CD14-positive monocyte (primary cell): ENCODE measurements at regions not wholly inside any gene's neighbourhood (a gene's known extent, or its start where the extent isn't known, plus 50 kb on each side); places are given as distances from the start of the nearest gene placed in this dataset.
"Not testable (repeated sequence)": the region's sequence is repeated elsewhere in the genome, so short reads cannot be mapped to it uniquely, and the experiment has no call there.

Source experiments
- DNase-seq, 3 donors: peaks; one replicate each; pipeline ENCODE4 v3.0.0-alpha.2; 2011 to 2022
- H2AFZ ChIP-seq: 2 replicates; pipeline ENCODE4 v1.6.0; 2012; ENCODE audit warnings: mild to moderate bottlenecking, low read depth, low read length, inconsistent platforms; ENCODE audit not compliant: insufficient read depth, poor library complexity, severe bottlenecking
- H3K27ac ChIP-seq, 2 donors: 1 replicate in 1 of 2; 2 replicates in 1 of 2; pipeline ENCODE4 v1.5.1; 2012 to 2013; ENCODE audit warnings: low read length in 2 of 2, control low read depth in 1 of 2, inconsistent platforms in 1 of 2, low read depth in 1 of 2, mild to moderate bottlenecking in 1 of 2
- H3K27me3 ChIP-seq, 2 donors: one replicate each; pipeline versions ENCODE4 v1.6.0 to v1.6.1; 2011 to 2013; ENCODE audit warnings: low read length in 2 of 2; ENCODE audit not compliant: control insufficient read depth in 2 of 2, insufficient read depth in 2 of 2
- H3K36me3 ChIP-seq, 2 donors: replicated peaks in 1 of 2; 1 replicate in 1 of 2; 2 replicates in 1 of 2; pipeline versions ENCODE4 v1.5.1 to v1.6.1; 2012 to 2013; ENCODE audit warnings: low read length in 2 of 2, control low read depth in 1 of 2, inconsistent platforms in 1 of 2, mild to moderate bottlenecking in 1 of 2; ENCODE audit not compliant: insufficient read depth in 2 of 2, control insufficient read depth in 1 of 2
- H3K4me1 ChIP-seq, 2 donors: 1 replicate in 1 of 2; 2 replicates in 1 of 2; pipeline versions ENCODE4 v1.5.1 to v1.6.1; 2012 to 2013; ENCODE audit warnings: low read length in 2 of 2, control low read depth in 1 of 2, inconsistent platforms in 1 of 2, mild to moderate bottlenecking in 1 of 2, moderate library complexity in 1 of 2; ENCODE audit not compliant: insufficient read depth in 2 of 2, control insufficient read depth in 1 of 2
- H3K4me2 ChIP-seq: replicated peaks from 2 replicates; pipeline ENCODE3; 2012; ENCODE audit warnings: low read length, moderate library complexity, mild to moderate bottlenecking; ENCODE audit not compliant: poor library complexity, severe bottlenecking; ENCODE audit errors: extremely low read depth
- H3K4me3 ChIP-seq, 3 experiments: fragments of 200-600 bp in 1 of 3; sonication (generic) in 1 of 3; replicated peaks in 1 of 3; 1 replicate in 2 of 3; 2 replicates in 1 of 3; pipeline ENCODE4 v1.5.1; 2011 to 2013; ENCODE audit warnings: low read length in 3 of 3, mild to moderate bottlenecking in 3 of 3, control low read depth in 2 of 3, low read depth in 2 of 3, inconsistent platforms in 1 of 3, moderate library complexity in 1 of 3
- H3K79me2 ChIP-seq: 2 replicates; pipeline ENCODE4 v1.6.0; 2012; ENCODE audit warnings: mild to moderate bottlenecking, control low read depth, inconsistent platforms, low read length, moderate library complexity; ENCODE audit not compliant: insufficient read depth
- H3K9ac ChIP-seq: 2 replicates; pipeline ENCODE4 v1.6.0; 2017; ENCODE audit warnings: low read length, mild to moderate bottlenecking; ENCODE audit not compliant: insufficient read depth, poor library complexity, severe bottlenecking
- H3K9me3 ChIP-seq, 2 donors: replicated peaks in 1 of 2; 1 replicate in 1 of 2; 2 replicates in 1 of 2; pipeline versions ENCODE4 v1.5.1 to v1.6.1; 2012 to 2013; ENCODE audit warnings: low read length in 2 of 2, control low read depth in 1 of 2; ENCODE audit not compliant: control insufficient read depth in 1 of 2, insufficient read depth in 1 of 2
- H4K20me1 ChIP-seq: 2 replicates; pipeline ENCODE4 v1.6.0; 2012; ENCODE audit warnings: mild to moderate bottlenecking, low read length, control low read depth, moderate library complexity; ENCODE audit not compliant: insufficient read depth
- H3K27ac Mint-ChIP-seq, 7 donors: one replicate each; pipeline ENCODE4 v1.8.0; 2020; ENCODE audit warnings: mild to moderate bottlenecking in 7 of 7, mixed read lengths in 7 of 7, moderate library complexity in 6 of 7, inconsistent platforms in 2 of 7
- H3K27me3 Mint-ChIP-seq, 3 donors: one replicate each; pipeline ENCODE4 v1.8.0; 2021 to 2022; ENCODE audit warnings: low read depth in 3 of 3, mild to moderate bottlenecking in 3 of 3, mixed read lengths in 3 of 3, moderate library complexity in 3 of 3, inconsistent platforms in 1 of 3
- H3K36me3 Mint-ChIP-seq, 2 donors: one replicate each; pipeline ENCODE4 v1.8.0; 2020; ENCODE audit warnings: mixed read lengths in 2 of 2, inconsistent platforms in 1 of 2, mild to moderate bottlenecking in 1 of 2
- H3K4me1 Mint-ChIP-seq: one replicate; pipeline ENCODE4 v1.8.0; 2020; ENCODE audit warnings: mild to moderate bottlenecking, mixed read lengths
- H3K4me3 Mint-ChIP-seq, 2 donors: one replicate each; pipeline ENCODE4 v1.8.0; 2020; ENCODE audit warnings: mild to moderate bottlenecking in 2 of 2, mixed read lengths in 2 of 2, moderate library complexity in 1 of 2
- H3K9me3 Mint-ChIP-seq, 7 donors: one replicate each; pipeline ENCODE4 v1.8.0; 2020 to 2022; ENCODE audit warnings: mixed read lengths in 7 of 7, mild to moderate bottlenecking in 6 of 7, moderate library complexity in 6 of 7, inconsistent platforms in 2 of 7
- CTCF ChIP-seq: fragments of 200-600 bp; IDR thresholded peaks from one replicate; pipeline ENCODE4 v1.8.0; 2022; ENCODE audit warnings: antibody characterized with exemption, mild to moderate bottlenecking
- WGBS: methylation state at CpG from one replicate; pipeline ENCODE4 v1.1.5; 2013; ENCODE audit warnings: missing lambda C conversion rate; ENCODE audit not compliant: insufficient coverage; 5-methylcytosine and 5-hydroxymethylcytosine counted together
- intact Hi-C, 2 donors: fragments of 100-400 bp; cut with micrococcal nuclease; formaldehyde crosslinking; loops; one replicate each; pipeline versions ENCODE4 v1.15.0 to v1.15.1; 2023

GRCh38 chr17:62300697-62301096 is 79.7 kb upstream of the EFCAB3 start:
- no CpG with 5 or more reads among the region's 4 CpGs for WGBS
- Histone ChIP-seq H3K4me2 (no peak overlapping the region), H3K9me3 (no peaks in the 10 kb centered on the region), H3K27ac (no peak overlapping the region), H3K4me1 (no peaks in the 10 kb centered on the region), H2AFZ (no peak overlapping the region), H3K36me3 (no peaks in the 10 kb centered on the region), H3K27me3 (no peaks in the 10 kb centered on the region), H4K20me1 (no peaks in the 10 kb centered on the region), H3K4me3 (no peak overlapping the region), H3K79me2 (no peaks in the 10 kb centered on the region), H3K9ac (no peak overlapping the region)
- peaks cover 0 to 11% (median 0%) of the 10 kb centered on the region in 7 donors for H3K9me3 Mint-ChIP-seq
- TF ChIP-seq CTCF, result no peak
- H3K36me3 Mint-ChIP-seq, result no peaks in the 10 kb centered on the region
- H3K4me3 Mint-ChIP-seq, result no peak overlapping the region
- no peak overlapping the region for H3K27ac Mint-ChIP-seq
- no peaks in the 10 kb centered on the region for H3K4me1 Mint-ChIP-seq
- intact Hi-C loops, result no loop called here
- H3K27me3 Mint-ChIP-seq, result peaks cover 0 to 2% (median 1%) of the 10 kb centered on the region in 3 donors
- DNase-seq, result no peak

DNA sequence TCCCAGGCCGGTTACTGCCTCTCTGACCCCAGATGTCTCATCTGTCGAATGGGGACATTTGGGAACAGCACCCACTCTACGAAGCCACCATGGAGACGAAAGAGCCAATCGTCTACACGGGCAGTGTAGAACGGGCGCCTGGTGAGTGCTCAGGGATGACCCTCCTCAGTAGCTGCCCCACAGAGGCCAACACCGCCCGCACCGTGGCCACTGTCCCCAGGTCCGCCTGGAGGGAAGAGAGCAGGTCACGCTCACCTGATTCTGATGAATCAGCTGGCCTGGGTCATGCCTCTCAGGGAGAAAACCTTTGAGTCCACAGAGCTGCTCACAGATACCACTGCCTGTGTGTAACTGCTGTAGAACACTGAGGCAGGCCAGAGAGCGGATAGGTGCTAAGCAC is 105.1 kb upstream of the EFCAB3 start:
- no CpG with 5 or more reads among the region's 14 CpGs for WGBS
- H3K4me3 ChIP-seq, H3K4me1 ChIP-seq, H3K4me2 ChIP-seq, H3K4me1 Mint-ChIP-seq, DNase-seq, intact Hi-C loops, H3K27me3 Mint-ChIP-seq, H3K9me3 ChIP-seq, H3K36me3 Mint-ChIP-seq, H3K4me3 Mint-ChIP-seq, H3K27ac Mint-ChIP-seq, H3K27ac ChIP-seq, H3K36me3 ChIP-seq, H2AFZ ChIP-seq, H3K9ac ChIP-seq, H4K20me1 ChIP-seq, H3K27me3 ChIP-seq, H3K79me2 ChIP-seq: not testable (repeated sequence)
- H3K9me3 Mint-ChIP-seq, result peaks cover 0 to 14% (median 5%) of the 10 kb centered on the region in 7 donors

GRCh38 chr17:62268361-62268760 is 112.0 kb upstream of the EFCAB3 start:
- H3K9me3 ChIP-seq, H3K27me3 Mint-ChIP-seq, H3K4me1 Mint-ChIP-seq, H3K9me3 Mint-ChIP-seq, H3K27me3 ChIP-seq, H3K4me2 ChIP-seq, H3K36me3 ChIP-seq, H3K9ac ChIP-seq, DNase-seq, H3K4me3 ChIP-seq, H3K27ac Mint-ChIP-seq, H3K4me3 Mint-ChIP-seq, H3K36me3 Mint-ChIP-seq, H3K79me2 ChIP-seq, H3K27ac ChIP-seq, intact Hi-C loops, H4K20me1 ChIP-seq, H3K4me1 ChIP-seq, H2AFZ ChIP-seq: not testable (repeated sequence)
- WGBS, result 87% methylated on average over 2 of the region's 12 CpGs

DNA sequence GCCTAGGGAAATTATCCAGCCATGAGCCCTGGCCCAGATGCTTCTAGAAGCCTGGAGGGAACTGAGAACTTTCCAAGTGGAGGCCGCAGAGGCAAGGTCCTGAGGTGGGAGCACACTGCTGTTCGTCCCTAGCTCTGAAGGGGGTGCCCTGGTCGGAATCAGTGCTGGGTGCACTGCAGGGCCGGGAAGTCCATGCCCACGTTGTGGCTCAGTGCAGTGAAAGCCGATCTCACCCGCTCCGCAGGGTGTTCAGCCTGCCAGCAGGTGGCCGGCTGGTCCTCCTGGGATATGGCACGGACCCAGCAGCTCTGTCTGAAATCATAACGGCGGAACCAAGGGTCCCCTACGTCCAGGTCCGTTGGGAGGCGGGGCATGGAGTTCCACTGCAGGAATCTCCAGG is 115.4 kb upstream of the EFCAB3 start:
- H4K20me1 ChIP-seq, H3K4me1 Mint-ChIP-seq, H3K9me3 ChIP-seq, intact Hi-C loops, H3K9ac ChIP-seq, H3K36me3 Mint-ChIP-seq, H3K27me3 Mint-ChIP-seq, H3K27me3 ChIP-seq, H3K4me2 ChIP-seq, H2AFZ ChIP-seq, H3K4me1 ChIP-seq, H3K36me3 ChIP-seq, H3K27ac Mint-ChIP-seq, H3K27ac ChIP-seq, DNase-seq, H3K79me2 ChIP-seq, H3K4me3 ChIP-seq, H3K4me3 Mint-ChIP-seq, H3K9me3 Mint-ChIP-seq: not testable (repeated sequence)
- WGBS, result no CpG with 5 or more reads among the region's 15 CpGs
